IMR-90 (cell line): ENCODE measurements at regions not wholly inside any gene's neighbourhood (a gene's known extent, or its start where the extent isn't known, plus 50 kb on each side); places are given as distances from the start of the nearest gene placed in this dataset.

Experiments used
- ATAC-seq: fragments of 200-7000 bp; cut with Tn5 transposase; 2 replicates; pipeline ENCODE4 v1.9.1; 2020; ENCODE audit warnings: low read depth, mild to moderate bottlenecking, moderate library complexity
- BruUV-seq: library from RNA; stranded (reverse); fragments of 400-500 nt; replicated peaks from 2 replicates; lab custom pipeline; 2021; lab: Mats Ljungman, UMichigan
- CTCF ChIA-PET: fragments of 300-600 bp; formaldehyde crosslinking; extraction: SDS; loops from one replicate; lab custom pipeline; 2021; ENCODE audit warnings: antibody characterized with exemption; lab: Yijun Ruan, JAX
- POLR2A ChIA-PET: fragments of 300-600 bp; sonication (Branson Sonifier 250); formaldehyde crosslinking; loops from one replicate; lab custom pipeline; 2022; ENCODE audit warnings: antibody characterized with exemption; ENCODE audit not compliant: unreplicated experiment; lab: Charles Lee
- DNase-seq: peaks from one replicate; pipeline ENCODE4 v3.0.0; 2013
- H2AFZ ChIP-seq: replicated peaks from 2 replicates; pipeline ENCODE3; 2013; ENCODE audit warnings: low read length, mild to moderate bottlenecking; ENCODE audit not compliant: poor library complexity
- H2AK5ac ChIP-seq: 2 replicates; pipeline ENCODE4 v1.6.1; 2013; ENCODE audit warnings: low read depth, low read length, inconsistent platforms
- H2AK9ac ChIP-seq: replicated peaks from 2 replicates; pipeline ENCODE3; 2013; ENCODE audit warnings: mild to moderate bottlenecking, low read depth, low read length, moderate library complexity; ENCODE audit not compliant: poor library complexity
- H2BK120ac ChIP-seq: 2 replicates; pipeline ENCODE4 v1.6.1; 2013; ENCODE audit warnings: low read depth, low read length, inconsistent platforms
- H2BK15ac ChIP-seq: 3 replicates; pipeline ENCODE4 v1.6.1; 2013; ENCODE audit warnings: low read depth, low read length, inconsistent platforms
- H2BK20ac ChIP-seq: 2 replicates; pipeline ENCODE4 v1.6.1; 2013; ENCODE audit warnings: low read depth, mild to moderate bottlenecking, inconsistent platforms, low read length, moderate library complexity
- H2BK5ac ChIP-seq: 2 replicates; pipeline ENCODE4 v1.6.1; 2013; ENCODE audit warnings: mild to moderate bottlenecking, low read depth, low read length, inconsistent platforms; ENCODE audit not compliant: poor library complexity, severe bottlenecking
- H3K14ac ChIP-seq: replicated peaks from 2 replicates; pipeline ENCODE4 v1.6.1; 2013; ENCODE audit warnings: low read depth, low read length, inconsistent platforms
- H3K18ac ChIP-seq: 2 replicates; pipeline ENCODE4 v1.6.1; 2013; ENCODE audit warnings: low read depth, low read length, control low read depth
- H3K23ac ChIP-seq: 2 replicates; pipeline ENCODE4 v1.6.1; 2013; ENCODE audit warnings: low read depth, low read length, inconsistent platforms
- H3K27ac ChIP-seq: 2 replicates; pipeline ENCODE4 v1.5.1; 2013; ENCODE audit warnings: mild to moderate bottlenecking, control low read depth, low read length; ENCODE audit not compliant: insufficient read depth
- H3K27me3 ChIP-seq: 2 replicates; pipeline ENCODE4 v1.6.1; 2013; ENCODE audit warnings: low read length; ENCODE audit not compliant: control insufficient read depth, insufficient read depth
- H3K36me3 ChIP-seq: 2 replicates; pipeline ENCODE4 v1.6.1; 2013; ENCODE audit warnings: low read length, mixed read lengths; ENCODE audit not compliant: control insufficient read depth, insufficient read depth
- H3K4ac ChIP-seq: 2 replicates; pipeline ENCODE4 v1.6.1; 2013; ENCODE audit warnings: low read depth, low read length, inconsistent platforms
- H3K4me1 ChIP-seq: 2 replicates; pipeline ENCODE4 v1.6.1; 2013; ENCODE audit warnings: low read length, mixed read lengths; ENCODE audit not compliant: control insufficient read depth, insufficient read depth
- H3K4me2 ChIP-seq: 2 replicates; pipeline ENCODE4 v1.6.1; 2013; ENCODE audit warnings: low read depth, mild to moderate bottlenecking, control low read depth, low read length, moderate library complexity
- H3K4me3 ChIP-seq: 2 replicates; pipeline ENCODE4 v1.5.1; 2013; ENCODE audit warnings: low read depth, mild to moderate bottlenecking, control low read depth, low read length, moderate library complexity; ENCODE audit not compliant: insufficient read depth
- H3K56ac ChIP-seq: 2 replicates; pipeline ENCODE4 v1.6.1; 2013; ENCODE audit warnings: low read length, inconsistent platforms; ENCODE audit not compliant: insufficient read depth; ENCODE audit errors: extremely low read depth
- H3K79me1 ChIP-seq, 2 experiments: 2 replicates each; pipeline ENCODE4 v1.6.1; 2013; ENCODE audit warnings: low read length in 2 of 2, inconsistent platforms in 1 of 2, low read depth in 1 of 2
- H3K9ac ChIP-seq: 2 replicates; pipeline ENCODE4 v1.6.1; 2013; ENCODE audit warnings: low read depth, low read length, control low read depth
- H3K9me1 ChIP-seq: 2 replicates; pipeline ENCODE4 v1.6.1; 2013; ENCODE audit warnings: low read length, inconsistent platforms; ENCODE audit not compliant: insufficient read depth
- H3K9me3 ChIP-seq: 2 replicates; pipeline ENCODE4 v1.6.1; 2013; ENCODE audit warnings: low read length; ENCODE audit not compliant: control insufficient read depth, insufficient read depth
- H4K20me1 ChIP-seq: 2 replicates; pipeline ENCODE4 v1.6.1; 2013; ENCODE audit warnings: low read length, inconsistent platforms; ENCODE audit not compliant: insufficient read depth
- H4K5ac ChIP-seq: 2 replicates; pipeline ENCODE4 v1.6.1; 2013; ENCODE audit warnings: mild to moderate bottlenecking, low read depth, low read length, control low read depth
- H4K8ac ChIP-seq, 2 experiments: 2 replicates each; pipeline ENCODE4 v1.6.1; 2013; ENCODE audit warnings: low read depth in 2 of 2, low read length in 2 of 2, control low read depth in 1 of 2, inconsistent platforms in 1 of 2
- H4K91ac ChIP-seq: 2 replicates; pipeline ENCODE4 v1.6.1; 2013; ENCODE audit warnings: low read depth, low read length, inconsistent platforms; ENCODE audit not compliant: insufficient read depth
- BHLHE40 ChIP-seq: fragments of 150-350 bp; IDR thresholded peaks from 2 replicates; pipeline ENCODE4 v1.6.1; 2016; ENCODE audit warnings: mild to moderate bottlenecking, low read depth, low read length
- CEBPB ChIP-seq: IDR thresholded peaks from 2 replicates; pipeline ENCODE4 v1.6.1; 2012; ENCODE audit warnings: low read depth, low read length, improper control_type of control experiment
- CHD1 ChIP-seq: IDR thresholded peaks from 2 replicates; pipeline ENCODE4 v1.6.1; 2012; ENCODE audit warnings: low read depth, low read length, improper control_type of control experiment
- ELK1 ChIP-seq: fragments of 150-350 bp; IDR thresholded peaks from 2 replicates; pipeline ENCODE4 v1.6.1; 2016; ENCODE audit warnings: low read depth, mild to moderate bottlenecking, low read length, moderate library complexity, borderline replicate concordance
- FOS ChIP-seq: fragments of 150-350 bp; IDR thresholded peaks from 2 replicates; pipeline ENCODE4 v1.6.1; 2016; ENCODE audit warnings: low read depth, low read length
- MAFK ChIP-seq: IDR thresholded peaks from 2 replicates; pipeline ENCODE4 v1.6.1; 2012; ENCODE audit warnings: low read depth, low read length, improper control_type of control experiment
- MAZ ChIP-seq: IDR thresholded peaks from 2 replicates; pipeline ENCODE4 v1.6.1; 2012; ENCODE audit warnings: low read depth, mild to moderate bottlenecking, low read length, improper control_type of control experiment, moderate library complexity, borderline replicate concordance
- MXI1 ChIP-seq: IDR thresholded peaks from 2 replicates; pipeline ENCODE4 v1.6.1; 2012; ENCODE audit warnings: low read depth, mild to moderate bottlenecking, low read length, moderate library complexity, borderline replicate concordance
- NFE2L2 ChIP-seq: fragments of 150-350 bp; IDR thresholded peaks from 2 replicates; pipeline ENCODE4 v1.6.1; 2016; ENCODE audit warnings: low read depth, mild to moderate bottlenecking, low read length
- RAD21 ChIP-seq: IDR thresholded peaks from 2 replicates; pipeline ENCODE4 v1.6.1; 2012; ENCODE audit warnings: low read length, improper control_type of control experiment
- RCOR1 ChIP-seq: IDR thresholded peaks from 2 replicates; pipeline ENCODE4 v1.6.1; 2012; ENCODE audit warnings: mild to moderate bottlenecking, low read length, improper control_type of control experiment; ENCODE audit not compliant: insufficient replicate concordance
- RFX5 ChIP-seq: IDR thresholded peaks from 2 replicates; pipeline ENCODE4 v1.8.0; 2012; ENCODE audit warnings: low read depth, mild to moderate bottlenecking, low read length, moderate library complexity
- SMC3 ChIP-seq: fragments of 150-350 bp; IDR thresholded peaks from 2 replicates; pipeline ENCODE4 v1.6.1; 2016; ENCODE audit warnings: low read depth, mild to moderate bottlenecking, antibody characterized with exemption, low read length, moderate library complexity
- WGBS, 2 experiments: methylation state at CpG; one replicate each; pipeline versions ENCODE4 v1.1.5 to v1.1.7; 2013; ENCODE audit warnings: missing lambda C conversion rate in 2 of 2; ENCODE audit not compliant: insufficient read length in 1 of 2; ENCODE audit errors: extremely low coverage in 2 of 2; 5-methylcytosine and 5-hydroxymethylcytosine counted together
- dilution Hi-C: fragments of 300-500 bp; cut with HindIII; formaldehyde crosslinking; loops from one replicate; pipeline ENCODE4 v1.14.3; 2018; ENCODE audit warnings: low sequenced_read_pairs; ENCODE audit not compliant: unreplicated experiment
- in situ Hi-C: fragments of 300-500 bp; cut with MboI; formaldehyde crosslinking; loops from 3 replicates; pipeline ENCODE4 v1.14.3; 2019; ENCODE audit warnings: low sequenced_read_pairs, inconsistent platforms, mixed read lengths
- intact Hi-C: fragments of 100-400 bp; cut with micrococcal nuclease; formaldehyde crosslinking; loops from 2 replicates; pipeline ENCODE4 v1.10.0; 2022
- TF ChIP-seq, protein P1 (sequence below): fragments of 150-350 bp; IDR thresholded peaks from 2 replicates; pipeline ENCODE4 v1.6.1; 2017; ENCODE audit warnings: mild to moderate bottlenecking, antibody characterized with exemption, low read length, low read depth

GRCh38 chr10:131676800-131677421 is 223.9 kb upstream of the PPP2R2D start:
- no peaks in the 10 kb centered on the region for H3K36me3 ChIP-seq
- ATAC-seq (no peak), DNase-seq (no peak)
- H3K79me1 ChIP-seq: no peaks in the 10 kb centered on the region
- H3K18ac ChIP-seq: no peak overlapping the region
- no peak overlapping the region for H2BK120ac ChIP-seq
- H2BK5ac ChIP-seq: no peak overlapping the region
- H4K5ac ChIP-seq: no peak overlapping the region
- in situ Hi-C loops (no loop called here), dilution Hi-C loops (no loop called here), intact Hi-C loops (no loop called here)
- H2AFZ ChIP-seq: no peak overlapping the region
- BruUV-seq: no TSS peak
- no peaks in the 10 kb centered on the region for H4K20me1 ChIP-seq
- no peak overlapping the region for H3K14ac ChIP-seq
- H3K9ac ChIP-seq: no peak overlapping the region
- H2AK9ac ChIP-seq: no peak overlapping the region
- H2BK15ac ChIP-seq: no peak overlapping the region
- no CpG with 5 or more reads among the region's 19 CpGs for WGBS, 2 experiments
- H3K27ac ChIP-seq: no peak overlapping the region
- no peak overlapping the region for H3K4ac ChIP-seq
- no peak for TF ChIP-seq MAFK
- TF ChIP-seq FOS: no peak
- TF ChIP-seq RAD21: no peak
- no peak for TF ChIP-seq MAZ
- TF ChIP-seq ELK1: no peak
- TF ChIP-seq CEBPB: no peak
- no peak for TF ChIP-seq MXI1
- TF ChIP-seq SMC3: no peak
- TF ChIP-seq NFE2L2: no peak
- no peak for TF ChIP-seq BHLHE40
- no peak for TF ChIP-seq RFX5
- TF ChIP-seq CHD1: no peak
- TF ChIP-seq, protein P1, sequence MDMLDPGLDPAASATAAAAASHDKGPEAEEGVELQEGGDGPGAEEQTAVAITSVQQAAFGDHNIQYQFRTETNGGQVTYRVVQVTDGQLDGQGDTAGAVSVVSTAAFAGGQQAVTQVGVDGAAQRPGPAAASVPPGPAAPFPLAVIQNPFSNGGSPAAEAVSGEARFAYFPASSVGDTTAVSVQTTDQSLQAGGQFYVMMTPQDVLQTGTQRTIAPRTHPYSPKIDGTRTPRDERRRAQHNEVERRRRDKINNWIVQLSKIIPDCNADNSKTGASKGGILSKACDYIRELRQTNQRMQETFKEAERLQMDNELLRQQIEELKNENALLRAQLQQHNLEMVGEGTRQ: no peak
- no peak for TF ChIP-seq RCOR1
- no peak overlapping the region for H4K8ac ChIP-seq
- H2BK20ac ChIP-seq: no peak overlapping the region
- H4K91ac ChIP-seq: no peak overlapping the region
- H3K9me3 ChIP-seq: peaks cover 50% of the 10 kb centered on the region
- no peak overlapping the region for H3K4me3 ChIP-seq
- no peaks in the 10 kb centered on the region for H3K27me3 ChIP-seq
- H3K4me2 ChIP-seq: no peak overlapping the region
- CTCF ChIA-PET: no interaction called here
- no peaks in the 10 kb centered on the region for H3K4me1 ChIP-seq
- no peak overlapping the region for H2AK5ac ChIP-seq
- no peaks in the 10 kb centered on the region for H3K9me1 ChIP-seq
- POLR2A ChIA-PET: no interaction called here
- no peak overlapping the region for H3K56ac ChIP-seq
- no peak overlapping the region for H3K23ac ChIP-seq
